ENCODE measurements at regions not wholly inside any gene's neighbourhood (a gene's known extent, or its start where the extent isn't known, plus 50 kb on each side); places are given as distances from the start of the nearest gene placed in this dataset.

DNA sequence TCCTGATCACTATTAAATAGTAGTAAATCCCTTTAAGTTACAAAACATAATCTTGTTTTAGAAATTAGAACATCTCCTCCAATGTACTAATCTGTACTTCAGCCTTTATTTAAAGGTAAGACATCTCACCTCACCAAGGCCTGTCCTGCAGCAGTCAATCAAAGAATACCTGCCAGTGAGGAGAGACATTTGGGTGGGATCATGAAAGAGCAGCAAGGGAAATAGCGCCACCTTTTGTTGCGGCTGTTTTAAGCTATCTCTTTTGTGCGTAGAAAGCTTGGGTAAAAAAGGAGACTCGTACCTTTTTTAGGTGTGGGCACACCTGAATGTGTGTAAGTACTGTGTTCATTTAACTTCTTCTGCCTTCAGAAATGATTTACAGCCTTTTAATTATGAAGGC, 117.8 kb upstream of the TMTC1 start:
- no peak for TF ChIP-seq EZH2 (IDR thresholded peaks at IDR 0.05; ENCODE audit: insufficient read depth, poor library complexity, severe bottlenecking)
- no peak for TF ChIP-seq EZH2phosphoT487 (IDR thresholded peaks at IDR 0.05; ENCODE audit: insufficient read depth, low read depth)
